Right ventricle myocardium superior (tissue), 1 donor: ENCODE measurements at regions not wholly inside any gene's neighbourhood (a gene's known extent, or its start where the extent isn't known, plus 50 kb on each side); places are given as distances from the start of the nearest gene placed in this dataset.

Experiments
- ATAC-seq: fragments of 200-7000 bp; cut with Tn5 transposase; one replicate; pipeline ENCODE4 v1.9.1; 2020; ENCODE audit warnings: mild to moderate bottlenecking; ENCODE audit not compliant: poor library complexity
- DNase-seq: peaks from one replicate; pipeline ENCODE4 v3.0.0-alpha.2; 2020
- intact Hi-C: fragments of 100-400 bp; cut with DNase I; formaldehyde crosslinking; loops from one replicate; pipeline ENCODE4 v1.11.2; 2022
- donor health status: DM: no; HTN: yes; CAD: no; lungs with severe emphysema.

- no peak for ATAC-seq
- DNase-seq, result no peak
- intact Hi-C loops, result no loop called here
Observed at GRCh38 chr14:39857376-39858055, 425.3 kb upstream of the FBXO33 start.

GRCh38 chr14:39853441-39853840 is 421.2 kb upstream of the FBXO33 start:
- no peak for DNase-seq
- no peak for ATAC-seq
- intact Hi-C loops, result no loop called here

DNA sequence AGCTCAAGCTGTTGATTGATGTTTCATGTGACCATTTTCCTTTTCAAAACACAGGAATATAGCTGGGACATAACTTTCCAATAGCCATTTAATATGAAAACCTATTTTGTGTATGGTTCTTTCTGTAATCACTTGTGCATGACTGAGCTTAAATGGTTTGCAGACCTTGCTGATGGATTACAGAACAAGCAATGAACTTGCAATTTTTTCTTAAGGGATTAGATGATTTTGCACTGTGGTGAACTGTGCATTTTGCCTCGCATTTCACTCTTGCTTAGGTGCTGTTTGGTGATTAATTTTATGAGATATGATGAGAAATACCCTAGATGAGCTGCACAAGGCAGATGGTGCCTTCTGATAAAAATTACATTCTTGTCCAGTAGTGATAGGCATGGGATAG is 419.0 kb upstream of the FBXO33 start:
- ATAC-seq (no peak), DNase-seq (no peak)
- intact Hi-C loops, result no loop called here

GRCh38 chr14:39847852-39848251 is 415.6 kb upstream of the FBXO33 start:
- DNase-seq (no peak), ATAC-seq (peak; percentile 69)
- intact Hi-C loops, result no loop called here

DNA sequence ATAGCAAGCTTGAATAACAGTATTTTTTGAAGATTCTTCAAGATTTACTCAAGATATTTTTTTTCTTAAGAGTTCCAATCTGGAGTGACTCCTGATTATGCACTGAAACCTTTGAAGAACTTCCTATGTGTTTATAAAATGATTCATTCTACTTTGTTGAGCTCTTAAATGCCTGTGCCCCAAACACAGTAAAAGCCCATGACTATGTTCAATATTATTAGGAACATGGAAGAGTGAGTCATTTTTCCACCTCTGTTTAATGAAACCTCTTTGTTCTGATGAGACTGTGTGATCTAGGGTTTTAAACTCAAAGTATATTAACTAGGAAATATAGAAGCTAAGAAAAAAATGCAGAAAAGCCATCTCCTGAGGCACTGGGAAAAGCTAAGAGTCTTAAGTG is 415.0 kb upstream of the FBXO33 start:
- intact Hi-C loops, result no loop called here
- DNase-seq (no peak), ATAC-seq (no peak)

GRCh38 chr14:39843881-39844280 is 411.6 kb upstream of the FBXO33 start:
- DNase-seq (no peak), ATAC-seq (no peak)
- intact Hi-C loops, result no loop called here

DNA sequence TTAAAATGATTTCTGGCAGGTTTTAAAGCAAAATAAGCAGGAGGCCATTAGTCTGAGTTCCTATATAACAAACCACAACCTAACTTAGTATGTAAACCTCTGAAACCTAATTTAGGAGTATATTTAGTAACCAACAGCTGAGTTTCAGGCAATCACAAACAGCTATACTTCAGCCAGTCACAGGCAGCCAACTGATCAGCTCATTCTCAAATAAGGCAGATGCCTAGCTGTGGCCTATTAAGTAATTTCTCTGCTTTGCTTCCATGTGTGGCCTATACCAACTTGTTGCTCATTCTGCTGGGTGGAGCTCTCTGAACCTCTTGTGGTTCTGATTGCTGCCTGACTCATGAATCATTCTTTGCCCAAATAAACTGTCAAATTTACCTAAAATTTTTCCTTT is 408.9 kb upstream of the FBXO33 start:
- DNase-seq (no peak), ATAC-seq (no peak)
- intact Hi-C loops, result no loop called here

GRCh38 chr14:39827901-39828655 is 395.8 kb upstream of the FBXO33 start:
- ATAC-seq (no peak), DNase-seq (no peak)
- intact Hi-C loops, result no loop called here

DNA sequence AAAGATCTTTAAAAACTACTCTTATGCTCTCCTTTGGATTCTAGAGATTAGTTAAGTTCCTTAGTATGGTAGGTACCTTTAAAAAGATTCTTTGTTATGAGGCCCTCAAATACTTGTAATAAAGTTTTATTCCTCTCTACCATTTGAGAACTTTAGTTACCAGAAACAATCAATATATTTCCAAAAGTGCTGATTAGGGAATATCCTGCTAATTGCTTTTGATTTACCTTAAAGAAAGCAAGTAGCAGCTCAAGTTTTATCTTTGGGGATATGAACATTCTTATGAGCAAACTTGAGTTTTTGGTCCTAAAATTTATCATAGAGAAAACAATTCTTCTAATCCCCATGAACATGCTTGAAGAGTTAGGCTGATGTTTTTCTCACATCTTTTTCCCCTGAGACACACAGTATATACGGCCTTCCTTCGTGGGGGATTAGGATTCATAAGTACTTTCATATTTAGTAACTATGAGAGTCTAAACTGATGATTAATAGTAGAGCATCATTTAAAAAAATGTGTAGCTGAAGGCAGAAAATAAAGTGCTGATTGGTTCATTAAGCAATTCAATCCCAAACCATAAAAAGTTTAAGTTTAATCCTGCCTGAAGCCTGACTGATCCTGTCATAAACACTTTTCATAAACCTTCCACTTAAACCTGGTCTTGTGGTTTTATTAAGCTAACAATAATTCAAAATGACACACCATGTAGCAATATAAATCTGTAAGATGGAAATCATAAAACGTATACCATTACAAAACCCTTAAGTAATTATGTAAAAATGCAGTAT is 380.5 kb upstream of the FBXO33 start:
- DNase-seq (no peak), ATAC-seq (no peak)
- intact Hi-C loops, result no loop called here

DNA sequence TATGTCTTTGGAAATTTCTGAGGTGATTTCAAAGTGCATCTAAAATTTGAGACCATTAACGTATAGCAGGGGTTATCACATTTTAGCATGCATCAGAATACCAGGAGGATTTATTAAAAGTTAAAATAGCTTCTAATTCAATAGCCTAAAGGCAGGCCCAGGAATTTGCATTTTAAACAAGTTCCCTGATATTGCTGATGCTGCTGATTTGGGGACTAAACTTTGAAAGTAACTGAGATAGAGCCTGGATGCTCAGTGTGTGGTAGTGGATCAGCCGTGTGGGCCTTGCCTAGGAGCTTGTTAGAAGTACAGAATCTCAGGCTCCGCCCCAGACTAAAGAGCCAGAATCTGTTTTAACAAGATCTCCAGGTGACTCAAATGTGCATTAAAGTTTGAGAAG is 375.0 kb upstream of the FBXO33 start:
- ATAC-seq, result no peak
- no peak for DNase-seq
- intact Hi-C loops, result no loop called here

DNA sequence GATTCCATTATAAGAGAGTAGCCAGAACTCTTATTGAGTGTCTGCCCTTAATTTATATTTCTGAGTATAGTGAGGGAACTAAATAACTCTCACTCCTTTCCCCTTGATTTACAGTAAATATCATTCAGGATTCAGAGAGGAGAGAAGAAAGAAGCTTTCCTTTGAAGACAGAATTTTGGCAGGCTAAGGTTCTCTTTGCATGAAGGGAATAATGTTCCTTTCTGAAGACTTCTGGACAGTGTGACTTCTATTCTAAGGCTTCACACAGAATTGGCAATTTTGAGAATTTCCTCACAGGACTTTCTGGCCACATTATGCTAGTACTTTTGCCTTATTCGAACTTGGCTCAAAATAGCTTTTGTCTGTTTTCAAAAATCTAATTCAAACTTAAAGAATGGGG is 352.2 kb upstream of the FBXO33 start:
- DNase-seq (no peak), ATAC-seq (no peak)
- intact Hi-C loops, result no loop called here

DNA sequence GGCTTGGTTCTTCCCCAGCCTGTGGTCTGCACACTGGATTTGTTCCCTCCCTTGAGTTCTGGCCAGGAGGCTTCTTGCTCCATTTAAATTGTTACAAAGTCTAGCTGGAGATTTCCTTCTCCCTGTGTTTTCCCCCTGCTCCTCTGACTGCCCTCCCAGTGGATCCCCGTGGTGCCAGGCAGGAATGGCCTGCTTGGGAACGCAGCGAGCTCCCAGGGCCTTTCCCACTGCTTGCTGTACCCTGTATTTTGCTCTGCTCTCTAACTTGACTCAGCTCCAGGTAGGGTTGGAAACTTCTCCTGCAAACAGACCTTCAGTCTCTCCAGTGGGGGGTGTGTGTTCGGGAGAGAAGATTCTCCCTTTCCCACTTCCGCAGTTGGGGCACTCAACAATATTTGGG is 349.2 kb upstream of the FBXO33 start:
- DNase-seq (no peak), ATAC-seq (no peak)
- intact Hi-C loops, result no loop called here

DNA sequence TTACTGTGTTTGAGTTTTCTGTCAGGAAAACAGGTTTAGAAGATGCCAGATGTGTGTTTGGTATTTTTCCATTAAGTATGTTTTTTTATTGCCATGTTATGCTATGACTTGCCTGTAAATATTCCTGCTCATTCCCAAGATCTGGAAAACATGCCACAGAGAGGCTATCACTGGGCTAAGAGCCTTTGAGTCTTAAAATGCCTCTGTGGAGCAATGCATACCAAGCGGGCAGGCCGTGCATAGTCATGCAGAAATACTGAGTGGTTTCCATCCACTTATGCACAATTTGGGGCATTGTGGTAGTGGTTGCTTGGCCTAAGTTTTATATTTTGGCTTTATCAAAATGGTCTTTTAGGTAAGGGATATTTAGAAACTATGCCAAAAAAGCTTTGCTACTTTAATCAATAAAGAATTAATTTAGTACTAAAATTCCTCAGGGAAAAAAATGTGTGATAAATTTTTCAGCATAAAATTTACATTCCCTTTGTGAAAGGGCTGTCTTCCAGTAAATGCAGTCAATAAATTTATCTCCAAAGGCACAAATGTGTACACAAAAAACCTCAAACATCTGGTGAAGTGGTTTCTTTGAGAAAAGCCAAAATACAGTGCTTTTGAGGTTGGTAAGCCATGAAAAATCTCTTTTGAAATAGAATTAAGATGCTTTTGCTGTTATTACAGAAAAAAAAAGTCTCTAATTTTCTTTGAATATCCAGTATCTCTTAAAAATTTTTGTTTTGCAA is 341.3 kb upstream of the FBXO33 start:
- no peak for ATAC-seq
- DNase-seq, result no peak
- intact Hi-C loops, result no loop called here

- DNase-seq (no peak), ATAC-seq (no peak)
- intact Hi-C loops, result no loop called here
Observed at GRCh38 chr14:39772627-39773026, 340.4 kb upstream of the FBXO33 start.

DNA sequence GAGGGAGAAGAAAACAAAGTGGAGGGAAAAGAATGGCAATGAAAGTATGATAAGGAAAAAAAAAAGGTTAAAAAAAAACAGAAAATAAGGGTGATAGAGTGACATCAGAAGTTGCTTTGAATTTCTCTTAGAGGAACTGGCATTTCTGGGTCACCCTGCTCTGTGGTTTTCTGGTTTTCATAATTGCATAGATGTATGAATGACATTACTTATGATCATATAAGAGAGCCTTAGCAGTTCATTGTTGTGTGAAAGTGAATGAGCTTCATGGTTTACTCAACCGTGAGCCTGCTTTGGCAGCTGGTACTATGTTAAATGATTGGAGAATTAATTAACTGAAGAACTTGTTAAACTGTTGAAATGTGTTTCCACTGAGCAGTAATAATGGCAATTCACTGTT is 336.4 kb upstream of the FBXO33 start:
- ATAC-seq, result no peak
- DNase-seq, result no peak
- intact Hi-C loops, result no loop called here

- intact Hi-C loops, result no loop called here
- ATAC-seq, result no peak
- no peak for DNase-seq
Observed at GRCh38 chr14:39766397-39767000, 334.3 kb upstream of the FBXO33 start.

GRCh38 chr14:39765676-39766075 is 333.4 kb upstream of the FBXO33 start:
- ATAC-seq, result no peak
- DNase-seq, result no peak
- intact Hi-C loops, result no loop called here

DNA sequence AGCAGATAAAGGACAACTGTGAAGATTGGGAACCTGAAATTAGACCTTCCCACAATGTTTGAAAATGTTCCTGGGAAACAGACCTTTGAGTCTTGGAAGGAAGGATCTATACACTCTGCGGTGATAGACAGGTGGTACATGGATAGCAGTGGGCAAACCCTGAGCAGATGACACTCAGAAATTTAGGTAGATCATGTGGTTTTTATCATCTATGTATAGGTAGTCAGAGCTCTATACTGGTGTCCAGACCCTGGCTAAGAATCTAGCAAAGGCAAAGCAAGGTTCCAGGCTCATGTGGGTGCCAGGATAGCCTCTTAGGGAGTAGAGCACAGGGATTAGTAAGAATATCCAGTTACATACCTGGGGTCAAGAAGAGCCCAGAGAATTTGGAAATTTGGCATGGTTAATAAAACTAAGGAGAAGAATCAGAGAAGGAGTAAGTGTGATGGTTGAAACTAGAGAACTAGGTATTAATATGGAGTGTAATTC is 331.2 kb upstream of the FBXO33 start:
- DNase-seq (no peak), ATAC-seq (no peak)
- intact Hi-C loops, result no loop called here
